C4-2B (cell line): ENCODE measurements at regions not wholly inside any gene's neighbourhood (a gene's known extent, or its start where the extent isn't known, plus 50 kb on each side); places are given as distances from the start of the nearest gene placed in this dataset.

Experiments used
- CTCF ChIP-seq: fragments of 450-650 bp; conservative IDR thresholded peaks from 2 replicates; pipeline ENCODE4 v1.5.1; 2017; ENCODE audit warnings: mild to moderate bottlenecking
- ZFX ChIP-seq: fragments of 450-650 bp; IDR thresholded peaks from 2 replicates; pipeline ENCODE4 v1.6.1; 2017

- TF ChIP-seq CTCF: no peak
- TF ChIP-seq ZFX: no peak
Measured at GRCh38 chr2:122804494-122804893, 1049.0 kb downstream of the TSN start.
